HEK293 (cell line): ENCODE measurements at regions not wholly inside any gene's neighbourhood (a gene's known extent, or its start where the extent isn't known, plus 50 kb on each side); places are given as distances from the start of the nearest gene placed in this dataset.

ENCODE experiments used
- CTCF ChIA-PET: fragments of 350-600 bp; formaldehyde crosslinking; extraction: SDS; loops from one replicate; lab custom pipeline; 2021; ENCODE audit warnings: antibody characterized with exemption; lab: Yijun Ruan, JAX
- POLR2A ChIA-PET: fragments of 300-600 bp; formaldehyde crosslinking; extraction: SDS; loops from one replicate; lab custom pipeline; 2020; ENCODE audit warnings: antibody characterized with exemption, inconsistent platforms; lab: Yijun Ruan, JAX
- H3K27ac ChIP-seq: fragments of 200-500 bp; sonication (Bioruptor generic); 2 replicates; pipeline ENCODE4 v1.5.1; 2014; ENCODE audit warnings: low read depth, low read length, control low read depth, inconsistent platforms; ENCODE audit errors: extremely low read depth
- H3K36me3 ChIP-seq, 2 experiments: fragments of 200-500 bp in 1 of 2; sonication (Bioruptor generic) in 1 of 2; 1 replicate in 1 of 2; 2 replicates in 1 of 2; pipeline ENCODE4 v1.5.1; 2014 to 2017; ENCODE audit warnings: inconsistent platforms in 2 of 2, low read length in 2 of 2; ENCODE audit not compliant: control insufficient read depth in 2 of 2, insufficient read depth in 1 of 2
- H3K4me1 ChIP-seq: fragments of 200-500 bp; sonication (Bioruptor generic); 2 replicates; pipeline ENCODE4 v1.5.1; 2014; ENCODE audit warnings: mild to moderate bottlenecking, low read length, inconsistent platforms; ENCODE audit not compliant: control insufficient read depth, insufficient read depth
- H3K4me3 ChIP-seq: 2 replicates; pipeline ENCODE4 v1.5.1; 2011; ENCODE audit warnings: low read depth, mild to moderate bottlenecking, control low read depth, low read length, moderate library complexity
- H3K9me3 ChIP-seq: fragments of 200-500 bp; sonication (Bioruptor generic); 2 replicates; pipeline ENCODE4 v1.5.1; 2014; ENCODE audit warnings: low read depth, low read length, inconsistent platforms; ENCODE audit not compliant: control insufficient read depth, insufficient read depth
- GLI4 ChIP-seq: fragments of 450-650 bp; formaldehyde crosslinking; IDR thresholded peaks from 2 replicates; pipeline ENCODE4 v1.5.1; 2016; ENCODE audit warnings: missing biosample characterization, missing genetic modification characterization
- HOXC10 ChIP-seq: sonication (generic); formaldehyde crosslinking; IDR thresholded peaks from 2 replicates; pipeline ENCODE4 v1.8.1; 2023; ENCODE audit warnings: mild to moderate bottlenecking, missing genetic modification reagents
- IKZF3 ChIP-seq: fragments of 450-650 bp; IDR thresholded peaks from 2 replicates; pipeline ENCODE4 v1.5.0; 2018; ENCODE audit warnings: missing biosample characterization, mild to moderate bottlenecking, missing genetic modification characterization, moderate library complexity
- SCRT1 ChIP-seq: fragments of 450-650 bp; formaldehyde crosslinking; IDR thresholded peaks from 2 replicates; pipeline ENCODE4 v1.5.1; 2016; ENCODE audit warnings: missing biosample characterization, missing genetic modification characterization, borderline replicate concordance
- TRIM28 ChIP-seq: IDR thresholded peaks from 2 replicates; pipeline ENCODE4 v1.6.1; 2011; ENCODE audit warnings: low read length, control low read depth, borderline replicate concordance
- ZBTB21 ChIP-seq: fragments of 450-650 bp; formaldehyde crosslinking; IDR thresholded peaks from 2 replicates; pipeline ENCODE4 v1.5.1; 2017; ENCODE audit warnings: missing biosample characterization, missing genetic modification characterization
- ZNF146 ChIP-seq: fragments of 450-650 bp; formaldehyde crosslinking; IDR thresholded peaks from 2 replicates; pipeline ENCODE4 v1.5.1; 2016; ENCODE audit warnings: missing biosample characterization, missing genetic modification characterization
- ZNF155 ChIP-seq: fragments of 450-650 bp; formaldehyde crosslinking; IDR thresholded peaks from 2 replicates; pipeline ENCODE4 v1.5.1; 2016; ENCODE audit warnings: missing biosample characterization, missing genetic modification characterization
- ZNF2 ChIP-seq: fragments of 450-650 bp; formaldehyde crosslinking; IDR thresholded peaks from 2 replicates; pipeline ENCODE4 v1.5.1; 2016; ENCODE audit warnings: missing biosample characterization, missing genetic modification characterization
- ZNF221 ChIP-seq: fragments of 450-650 bp; formaldehyde crosslinking; IDR thresholded peaks from 2 replicates; pipeline ENCODE4 v1.5.1; 2017; ENCODE audit warnings: missing biosample characterization, missing genetic modification characterization, borderline replicate concordance
- ZNF302 ChIP-seq: fragments of 450-650 bp; formaldehyde crosslinking; IDR thresholded peaks from 2 replicates; pipeline ENCODE4 v1.5.1; 2016; ENCODE audit warnings: missing biosample characterization, missing genetic modification characterization, low read depth
- ZNF645 ChIP-seq: fragments of 450-650 bp; formaldehyde crosslinking; IDR thresholded peaks from 2 replicates; pipeline ENCODE4; 2016; ENCODE audit warnings: missing biosample characterization, missing genetic modification characterization
- ZNF660 ChIP-seq: fragments of 450-650 bp; IDR thresholded peaks from 2 replicates; pipeline ENCODE4 v1.5.1; 2018; ENCODE audit warnings: missing biosample characterization, mild to moderate bottlenecking, missing genetic modification characterization
- ZNF677 ChIP-seq: fragments of 450-650 bp; IDR thresholded peaks from 2 replicates; pipeline ENCODE4 v1.5.0; 2018; ENCODE audit warnings: missing biosample characterization, mild to moderate bottlenecking, missing genetic modification characterization, moderate library complexity
- ZNF843 ChIP-seq: fragments of 450-650 bp; formaldehyde crosslinking; IDR thresholded peaks from 2 replicates; pipeline ENCODE4 v1.5.1; 2016; ENCODE audit warnings: missing biosample characterization, missing genetic modification characterization
- TF ChIP-seq, protein P1 (sequence below): fragments of 450-650 bp; formaldehyde crosslinking; IDR thresholded peaks from 2 replicates; pipeline ENCODE4 v1.5.1; 2016; ENCODE audit warnings: missing biosample characterization, missing genetic modification characterization
- TF ChIP-seq, protein P2 (sequence below): fragments of 450-650 bp; formaldehyde crosslinking; IDR thresholded peaks from 2 replicates; pipeline ENCODE4 v1.5.1; 2017; ENCODE audit warnings: missing biosample characterization, missing genetic modification characterization
- TF ChIP-seq, protein P3 (sequence below): fragments of 450-650 bp; formaldehyde crosslinking; IDR thresholded peaks from 2 replicates; pipeline ENCODE4 v1.5.1; 2016; ENCODE audit warnings: missing biosample characterization, missing genetic modification characterization

DNA sequence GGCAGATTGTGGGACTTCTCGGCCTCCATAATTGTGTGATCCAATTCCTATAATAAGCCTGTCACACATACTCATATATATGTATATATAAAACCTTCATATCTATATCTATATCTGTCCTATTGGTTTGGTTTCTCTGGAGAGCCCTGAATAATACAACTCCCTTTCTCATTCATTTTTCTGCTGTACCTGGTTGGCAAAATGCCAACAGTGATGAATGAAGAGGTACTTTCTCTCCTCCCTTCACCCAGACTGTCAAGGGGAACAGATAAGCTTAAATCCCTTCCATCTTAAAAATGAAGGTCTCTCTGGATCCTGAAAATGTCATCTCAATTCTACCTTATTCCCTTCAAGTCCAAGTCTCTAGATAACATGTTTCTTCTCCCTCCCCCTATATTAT, 60.3 kb upstream of the FOXP2 start:
- POLR2A ChIA-PET: no interaction called here
- CTCF ChIA-PET: interaction anchor here (0.6 kb wide), 1 partner anchor 1261 kb away, joined by 3 read pairs; no protein-coding TSS in a partner anchor
- H3K4me3 ChIP-seq: no peak overlapping the region
- H3K36me3 ChIP-seq: no peaks in the 10 kb centered on the region
- no peaks in the 10 kb centered on the region for H3K9me3 ChIP-seq
- no peak overlapping the region for H3K27ac ChIP-seq
- no peak for TF ChIP-seq ZNF2 (tag by site-specific recombination)
- TF ChIP-seq ZNF645: no peak
- no peak for TF ChIP-seq ZNF677 (tag by site-specific recombination)
- no peak for TF ChIP-seq ZNF146 (tag by site-specific recombination)
- TF ChIP-seq ZNF843: no peak
- TF ChIP-seq, protein P1, sequence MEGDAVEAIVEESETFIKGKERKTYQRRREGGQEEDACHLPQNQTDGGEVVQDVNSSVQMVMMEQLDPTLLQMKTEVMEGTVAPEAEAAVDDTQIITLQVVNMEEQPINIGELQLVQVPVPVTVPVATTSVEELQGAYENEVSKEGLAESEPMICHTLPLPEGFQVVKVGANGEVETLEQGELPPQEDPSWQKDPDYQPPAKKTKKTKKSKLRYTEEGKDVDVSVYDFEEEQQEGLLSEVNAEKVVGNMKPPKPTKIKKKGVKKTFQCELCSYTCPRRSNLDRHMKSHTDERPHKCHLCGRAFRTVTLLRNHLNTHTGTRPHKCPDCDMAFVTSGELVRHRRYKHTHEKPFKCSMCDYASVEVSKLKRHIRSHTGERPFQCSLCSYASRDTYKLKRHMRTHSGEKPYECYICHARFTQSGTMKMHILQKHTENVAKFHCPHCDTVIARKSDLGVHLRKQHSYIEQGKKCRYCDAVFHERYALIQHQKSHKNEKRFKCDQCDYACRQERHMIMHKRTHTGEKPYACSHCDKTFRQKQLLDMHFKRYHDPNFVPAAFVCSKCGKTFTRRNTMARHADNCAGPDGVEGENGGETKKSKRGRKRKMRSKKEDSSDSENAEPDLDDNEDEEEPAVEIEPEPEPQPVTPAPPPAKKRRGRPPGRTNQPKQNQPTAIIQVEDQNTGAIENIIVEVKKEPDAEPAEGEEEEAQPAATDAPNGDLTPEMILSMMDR (tag by site-specific recombination): no peak
- no peaks in the 10 kb centered on the region for H3K4me1 ChIP-seq

GRCh38 chr7:114345494-114345893, 69.1 kb upstream of the FOXP2 start:
- CTCF ChIA-PET: no interaction called here
- no peak overlapping the region for H3K4me3 ChIP-seq
- H3K36me3 ChIP-seq: no peaks in the 10 kb centered on the region
- no peaks in the 10 kb centered on the region for H3K4me1 ChIP-seq
- H3K9me3 ChIP-seq: no peaks in the 10 kb centered on the region
- TF ChIP-seq ZNF155 (no peak), ZNF660 (tag by site-specific recombination) (no peak), IKZF3 (no peak), ZNF221 (no peak), TRIM28 (no peak), GLI4 (tag by site-specific recombination) (no peak), ZBTB21 (tag by site-specific recombination) (no peak)
- TF ChIP-seq, protein P2, sequence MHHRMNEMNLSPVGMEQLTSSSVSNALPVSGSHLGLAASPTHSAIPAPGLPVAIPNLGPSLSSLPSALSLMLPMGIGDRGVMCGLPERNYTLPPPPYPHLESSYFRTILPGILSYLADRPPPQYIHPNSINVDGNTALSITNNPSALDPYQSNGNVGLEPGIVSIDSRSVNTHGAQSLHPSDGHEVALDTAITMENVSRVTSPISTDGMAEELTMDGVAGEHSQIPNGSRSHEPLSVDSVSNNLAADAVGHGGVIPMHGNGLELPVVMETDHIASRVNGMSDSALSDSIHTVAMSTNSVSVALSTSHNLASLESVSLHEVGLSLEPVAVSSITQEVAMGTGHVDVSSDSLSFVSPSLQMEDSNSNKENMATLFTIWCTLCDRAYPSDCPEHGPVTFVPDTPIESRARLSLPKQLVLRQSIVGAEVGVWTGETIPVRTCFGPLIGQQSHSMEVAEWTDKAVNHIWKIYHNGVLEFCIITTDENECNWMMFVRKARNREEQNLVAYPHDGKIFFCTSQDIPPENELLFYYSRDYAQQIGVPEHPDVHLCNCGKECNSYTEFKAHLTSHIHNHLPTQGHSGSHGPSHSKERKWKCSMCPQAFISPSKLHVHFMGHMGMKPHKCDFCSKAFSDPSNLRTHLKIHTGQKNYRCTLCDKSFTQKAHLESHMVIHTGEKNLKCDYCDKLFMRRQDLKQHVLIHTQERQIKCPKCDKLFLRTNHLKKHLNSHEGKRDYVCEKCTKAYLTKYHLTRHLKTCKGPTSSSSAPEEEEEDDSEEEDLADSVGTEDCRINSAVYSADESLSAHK: no peak
- POLR2A ChIA-PET: no interaction called here
- no peak overlapping the region for H3K27ac ChIP-seq

GRCh38 chr7:114343949-114344708, 70.5 kb upstream of the FOXP2 start:
- H3K27ac ChIP-seq: no peak overlapping the region
- TF ChIP-seq SCRT1 (no peak), HOXC10 (no peak), ZNF302 (tag by site-specific recombination) (no peak)
- TF ChIP-seq, protein P3, sequence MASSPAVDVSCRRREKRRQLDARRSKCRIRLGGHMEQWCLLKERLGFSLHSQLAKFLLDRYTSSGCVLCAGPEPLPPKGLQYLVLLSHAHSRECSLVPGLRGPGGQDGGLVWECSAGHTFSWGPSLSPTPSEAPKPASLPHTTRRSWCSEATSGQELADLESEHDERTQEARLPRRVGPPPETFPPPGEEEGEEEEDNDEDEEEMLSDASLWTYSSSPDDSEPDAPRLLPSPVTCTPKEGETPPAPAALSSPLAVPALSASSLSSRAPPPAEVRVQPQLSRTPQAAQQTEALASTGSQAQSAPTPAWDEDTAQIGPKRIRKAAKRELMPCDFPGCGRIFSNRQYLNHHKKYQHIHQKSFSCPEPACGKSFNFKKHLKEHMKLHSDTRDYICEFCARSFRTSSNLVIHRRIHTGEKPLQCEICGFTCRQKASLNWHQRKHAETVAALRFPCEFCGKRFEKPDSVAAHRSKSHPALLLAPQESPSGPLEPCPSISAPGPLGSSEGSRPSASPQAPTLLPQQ (tag by site-specific recombination): no peak
- POLR2A ChIA-PET: no interaction called here
- no peaks in the 10 kb centered on the region for H3K4me1 ChIP-seq
- H3K4me3 ChIP-seq: no peak overlapping the region
- H3K36me3 ChIP-seq: no peaks in the 10 kb centered on the region
- CTCF ChIA-PET: interaction anchor here (0.6 to 0.9 kb wide), 3 partner anchors 13 to 83 kb away, joined by 3 read pairs; no protein-coding TSS in a partner anchor
- no peaks in the 10 kb centered on the region for H3K9me3 ChIP-seq
